ENCODE measurements at regions not wholly inside any gene's neighbourhood (a gene's known extent, or its start where the extent isn't known, plus 50 kb on each side); places are given as distances from the start of the nearest gene placed in this dataset.
"Not testable (repeated sequence)": the region's sequence is repeated elsewhere in the genome, so short reads cannot be mapped to it uniquely, and the experiment has no call there.

DNA sequence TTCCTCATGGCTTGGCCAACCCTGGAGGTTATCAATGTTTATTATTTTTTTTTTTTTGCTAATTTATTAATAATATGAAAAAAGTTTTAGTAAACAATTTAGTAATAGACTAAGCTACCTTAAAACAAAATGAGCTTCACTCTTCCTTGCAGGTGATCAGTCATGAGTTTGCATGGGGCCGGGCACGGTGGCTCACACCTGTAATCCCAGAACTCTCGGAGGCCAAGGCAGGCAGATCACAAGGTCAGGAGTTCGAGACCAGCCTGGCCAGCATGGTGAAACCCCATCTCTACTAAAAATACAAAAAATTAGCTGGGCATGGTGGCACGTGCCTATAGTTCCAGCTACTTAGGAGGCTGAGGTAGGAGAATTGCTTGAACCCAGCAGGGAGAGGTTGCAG is 103.4 kb upstream of the LARP1 start:
- TF ChIP-seq, protein P1, sequence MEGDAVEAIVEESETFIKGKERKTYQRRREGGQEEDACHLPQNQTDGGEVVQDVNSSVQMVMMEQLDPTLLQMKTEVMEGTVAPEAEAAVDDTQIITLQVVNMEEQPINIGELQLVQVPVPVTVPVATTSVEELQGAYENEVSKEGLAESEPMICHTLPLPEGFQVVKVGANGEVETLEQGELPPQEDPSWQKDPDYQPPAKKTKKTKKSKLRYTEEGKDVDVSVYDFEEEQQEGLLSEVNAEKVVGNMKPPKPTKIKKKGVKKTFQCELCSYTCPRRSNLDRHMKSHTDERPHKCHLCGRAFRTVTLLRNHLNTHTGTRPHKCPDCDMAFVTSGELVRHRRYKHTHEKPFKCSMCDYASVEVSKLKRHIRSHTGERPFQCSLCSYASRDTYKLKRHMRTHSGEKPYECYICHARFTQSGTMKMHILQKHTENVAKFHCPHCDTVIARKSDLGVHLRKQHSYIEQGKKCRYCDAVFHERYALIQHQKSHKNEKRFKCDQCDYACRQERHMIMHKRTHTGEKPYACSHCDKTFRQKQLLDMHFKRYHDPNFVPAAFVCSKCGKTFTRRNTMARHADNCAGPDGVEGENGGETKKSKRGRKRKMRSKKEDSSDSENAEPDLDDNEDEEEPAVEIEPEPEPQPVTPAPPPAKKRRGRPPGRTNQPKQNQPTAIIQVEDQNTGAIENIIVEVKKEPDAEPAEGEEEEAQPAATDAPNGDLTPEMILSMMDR (conservative IDR thresholded peaks at IDR 0.05; ENCODE audit: low read length), result not testable (repeated sequence)
- not testable (repeated sequence) for TF ChIP-seq EZH2phosphoT487 (IDR thresholded peaks at IDR 0.05; ENCODE audit: borderline replicate concordance, low read depth, low read length)

Measured in OCI-LY7 (cell line).